OCI-LY3 (cell line): ENCODE measurements at regions not wholly inside any gene's neighbourhood (a gene's known extent, or its start where the extent isn't known, plus 50 kb on each side); places are given as distances from the start of the nearest gene placed in this dataset.
"Not testable (repeated sequence)": the region's sequence is repeated elsewhere in the genome, so short reads cannot be mapped to it uniquely, and the experiment has no call there.

Experiments
- H2AFZ ChIP-seq: fragments of 200-600, 300-600 bp; shearing (Covaris generic); 2 replicates; pipeline ENCODE4 v1.6.0; 2014; ENCODE audit warnings: antibody characterized with exemption, low read depth, low read length
- H3K27ac ChIP-seq: fragments of 200-600, 300-600 bp; sonication (generic); 2 replicates; pipeline ENCODE4 v1.5.1; 2014; ENCODE audit warnings: mild to moderate bottlenecking, low read length, moderate library complexity, mixed read lengths
- H3K27me3 ChIP-seq: fragments of 200-600, 300-600 bp; sonication (generic); 2 replicates; pipeline ENCODE4 v1.6.1; 2014; ENCODE audit warnings: low read depth, low read length, mixed read lengths
- H3K36me3 ChIP-seq: fragments of 200-600, 300-600 bp; sonication (generic); replicated peaks from 2 replicates; pipeline ENCODE3; 2014; ENCODE audit warnings: low read depth, low read length, mixed read lengths
- H3K4me1 ChIP-seq: fragments of 300-600, 200-600 bp; sonication (generic); 2 replicates; pipeline ENCODE4 v1.6.1; 2014; ENCODE audit warnings: low read length, mixed read lengths
- H3K4me2 ChIP-seq: fragments of 200-600, 300-600 bp; sonication (generic); 2 replicates; pipeline ENCODE4 v1.6.1; 2014; ENCODE audit warnings: low read length, mixed read lengths
- H3K4me3 ChIP-seq: fragments of 300-600, 200-600 bp; sonication (generic); 2 replicates; pipeline ENCODE4 v1.5.1; 2014; ENCODE audit warnings: antibody characterized with exemption, mild to moderate bottlenecking, low read length, moderate library complexity
- H3K79me2 ChIP-seq: fragments of 300-600, 200-600 bp; shearing (Covaris generic); 2 replicates; pipeline ENCODE4 v1.6.1; 2014; ENCODE audit warnings: mild to moderate bottlenecking, low read length, mixed read lengths
- H3K9ac ChIP-seq: fragments of 300-600, 200-600 bp; shearing (Covaris generic); 2 replicates; pipeline ENCODE4 v1.6.0; 2014; ENCODE audit warnings: mild to moderate bottlenecking, low read length, moderate library complexity
- H3K9me3 ChIP-seq: fragments of 200-600, 300-600 bp; shearing (Covaris generic); 2 replicates; pipeline ENCODE4 v1.6.1; 2014; ENCODE audit warnings: low read length, mixed read lengths; ENCODE audit not compliant: insufficient read depth
- H4K20me1 ChIP-seq: fragments of 200-600, 300-600 bp; sonication (generic); 2 replicates; pipeline ENCODE4 v1.6.1; 2016; ENCODE audit warnings: low read length, mixed read lengths; ENCODE audit not compliant: insufficient read depth
- CTCF ChIP-seq: fragments of 200-600, 300-600 bp; sonication (generic); IDR thresholded peaks from 2 replicates; pipeline ENCODE4 v1.5.1; 2014; ENCODE audit warnings: antibody characterized with exemption, low read length, low read depth
- EZH2phosphoT487 ChIP-seq: fragments of 200-600 bp; shearing (Covaris generic); IDR thresholded peaks from 2 replicates; pipeline ENCODE4 v1.6.1; 2018; ENCODE audit warnings: antibody characterized with exemption, mixed run types, low read depth

- no peaks in the 10 kb centered on the region for H3K9me3 ChIP-seq
- TF ChIP-seq EZH2phosphoT487: no peak
- no peak for TF ChIP-seq CTCF
- H3K36me3 ChIP-seq: no peaks in the 10 kb centered on the region
- no peak overlapping the region for H3K9ac ChIP-seq
- H3K27ac ChIP-seq: no peak overlapping the region
- H4K20me1 ChIP-seq: no peaks in the 10 kb centered on the region
- no peaks in the 10 kb centered on the region for H3K79me2 ChIP-seq
- no peak overlapping the region for H3K4me3 ChIP-seq
- H3K27me3 ChIP-seq: no peaks in the 10 kb centered on the region
- H3K4me2 ChIP-seq: no peak overlapping the region
- H3K4me1 ChIP-seq: peaks cover 4% of the 10 kb centered on the region; the same call in 1 of the 2 replicates
- H2AFZ ChIP-seq: no peak overlapping the region
These were observed 86.2 kb upstream of the MYO10 start for GRCh38 chr5:17022296-17022695.

GRCh38 chr5:17024686-17025180 lies 88.6 kb upstream of the MYO10 start:
- H4K20me1 ChIP-seq: no peaks in the 10 kb centered on the region
- H3K4me1 ChIP-seq: peaks cover 4% of the 10 kb centered on the region; the same call in 1 of the 2 replicates
- H3K27ac ChIP-seq: no peak overlapping the region
- no peaks in the 10 kb centered on the region for H3K27me3 ChIP-seq
- no peak overlapping the region for H3K4me3 ChIP-seq
- no peaks in the 10 kb centered on the region for H3K9me3 ChIP-seq
- H3K36me3 ChIP-seq: no peaks in the 10 kb centered on the region
- no peaks in the 10 kb centered on the region for H3K79me2 ChIP-seq
- H3K4me2 ChIP-seq: no peak overlapping the region
- H2AFZ ChIP-seq: no peak overlapping the region
- H3K9ac ChIP-seq: no peak overlapping the region
- no peak for TF ChIP-seq EZH2phosphoT487
- TF ChIP-seq CTCF: no peak

GRCh38 chr5:17031659-17032277 lies 95.7 kb upstream of the MYO10 start:
- not testable (repeated sequence) for H3K9me3 ChIP-seq, H3K36me3 ChIP-seq, H3K4me2 ChIP-seq, H3K79me2 ChIP-seq, H3K4me1 ChIP-seq, H4K20me1 ChIP-seq, H3K27ac ChIP-seq, H3K4me3 ChIP-seq, H3K9ac ChIP-seq, H2AFZ ChIP-seq, H3K27me3 ChIP-seq

- H3K9ac ChIP-seq, H4K20me1 ChIP-seq, H3K4me2 ChIP-seq, H3K4me3 ChIP-seq, H3K9me3 ChIP-seq, H3K36me3 ChIP-seq, H3K79me2 ChIP-seq, H2AFZ ChIP-seq, H3K27ac ChIP-seq, H3K27me3 ChIP-seq, H3K4me1 ChIP-seq: not testable (repeated sequence)
These were observed 96.4 kb upstream of the MYO10 start for GRCh38 chr5:17032314-17032985.

GRCh38 chr5:17034992-17035391 lies 98.9 kb upstream of the MYO10 start:
- H2AFZ ChIP-seq, H3K9me3 ChIP-seq, H3K27ac ChIP-seq, H3K36me3 ChIP-seq, H3K4me2 ChIP-seq, H4K20me1 ChIP-seq, H3K79me2 ChIP-seq, H3K4me1 ChIP-seq, H3K4me3 ChIP-seq, H3K27me3 ChIP-seq, H3K9ac ChIP-seq: not testable (repeated sequence)
